Left lung (tissue), 4 donors: ENCODE measurements at regions not wholly inside any gene's neighbourhood (a gene's known extent, or its start where the extent isn't known, plus 50 kb on each side); places are given as distances from the start of the nearest gene placed in this dataset.

Experiments
- ATAC-seq: fragments of 200-7000 bp; cut with Tn5 transposase; one replicate; pipeline ENCODE4 v1.9.1; 2020; ENCODE audit warnings: moderate library complexity
- DNase-seq, 4 donors: peaks; one replicate each; pipeline ENCODE4 v3.0.0-alpha.2; 2013 to 2020
- H3K27ac ChIP-seq, 2 donors: fragments of 200-600 bp; sonication (generic) in 1 of 2; one replicate each; pipeline versions ENCODE4 v1.5.0 to v1.8.0; 2020 to 2021
- H3K27me3 ChIP-seq, 2 donors: fragments of 200-600 bp; sonication (generic) in 1 of 2; one replicate each; pipeline versions ENCODE4 v1.5.0 to v1.8.0; 2020 to 2021
- H3K36me3 ChIP-seq, 2 donors: fragments of 200-600 bp; sonication (generic) in 1 of 2; one replicate each; pipeline versions ENCODE4 v1.5.0 to v1.8.0; 2020 to 2021
- H3K4me1 ChIP-seq, 2 donors: fragments of 200-600 bp; one replicate each; pipeline ENCODE4 v1.8.0; 2021
- H3K4me3 ChIP-seq, 2 donors: fragments of 200-600 bp; sonication (generic) in 1 of 2; one replicate each; pipeline versions ENCODE4 v1.5.0 to v1.8.0; 2020 to 2021; ENCODE audit warnings: mild to moderate bottlenecking in 1 of 2
- H3K9me3 ChIP-seq, 2 donors: fragments of 200-600 bp; sonication (generic) in 1 of 2; one replicate each; pipeline versions ENCODE4 v1.5.0 to v1.8.0; 2020 to 2021
- CTCF ChIP-seq, 2 donors: fragments of 200-600 bp; sonication (generic) in 1 of 2; IDR thresholded peaks; one replicate each; pipeline versions ENCODE4 v1.5.0 to v1.8.0; 2021; ENCODE audit warnings: antibody characterized with exemption in 2 of 2
- intact Hi-C, 2 donors: fragments of 100-400 bp; cut with DNase I; formaldehyde crosslinking; loops; one replicate each; pipeline versions ENCODE4 v1.11.2 to v1.14.2; 2022
- donor health status: DM: no; HTN: yes; CAD: no.
- donor health status: DM: no; HTN: no; CAD: no.

DNA sequence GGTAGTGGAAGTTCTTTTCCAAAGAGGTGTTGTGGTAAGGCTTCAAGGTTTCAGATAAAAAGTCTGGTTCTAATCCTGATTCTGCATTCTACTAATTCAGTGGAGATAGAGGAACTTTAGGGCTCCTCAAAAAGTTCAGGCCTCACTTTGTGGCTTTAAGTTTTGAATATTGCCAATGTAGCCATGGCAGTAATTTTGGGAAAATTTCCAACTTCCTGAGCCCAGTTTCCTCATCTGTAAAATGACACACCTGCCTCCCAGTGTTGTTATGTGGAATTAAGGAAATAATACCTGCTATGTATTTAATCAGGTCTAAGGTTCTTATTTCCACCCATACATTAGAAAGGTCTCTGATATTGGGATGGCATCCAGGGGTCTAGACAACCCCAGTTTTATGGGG is 147.6 kb upstream of the ITGA6 start:
- TF ChIP-seq CTCF (IDR thresholded peaks at IDR 0.05), result no peak
- Histone ChIP-seq H3K4me1 (peaks cover 6 to 7% of the 10 kb centered on the region in 2 donors), H3K27me3 (no peaks in the 10 kb centered on the region), H3K4me3 (no peak overlapping the region), H3K9me3 (peaks cover 0 to 8% of the 10 kb centered on the region in 2 donors), H3K36me3 (no peaks in the 10 kb centered on the region), H3K27ac (no peak overlapping the region)
- intact Hi-C loops, result no loop called here
- ATAC-seq, result no peak
- no peak for DNase-seq

- TF ChIP-seq CTCF (IDR thresholded peaks at IDR 0.05), result no peak
- H3K9me3 ChIP-seq, result peaks cover 0 to 8% of the 10 kb centered on the region in 2 donors
- peaks cover 6 to 17% of the 10 kb centered on the region in 2 donors for H3K4me1 ChIP-seq
- peak overlapping the region in 1 of 2 donors; percentile 4 for H3K27ac ChIP-seq
- DNase-seq (peak in 1 of 4 donors; percentile 62), ATAC-seq (peak; percentile 68)
- no peaks in the 10 kb centered on the region for H3K36me3 ChIP-seq
- H3K27me3 ChIP-seq, result no peaks in the 10 kb centered on the region
- no peak overlapping the region for H3K4me3 ChIP-seq
- intact Hi-C loops, result no loop called here
Observed at GRCh38 chr2:172280571-172281361, 146.6 kb upstream of the ITGA6 start.

DNA sequence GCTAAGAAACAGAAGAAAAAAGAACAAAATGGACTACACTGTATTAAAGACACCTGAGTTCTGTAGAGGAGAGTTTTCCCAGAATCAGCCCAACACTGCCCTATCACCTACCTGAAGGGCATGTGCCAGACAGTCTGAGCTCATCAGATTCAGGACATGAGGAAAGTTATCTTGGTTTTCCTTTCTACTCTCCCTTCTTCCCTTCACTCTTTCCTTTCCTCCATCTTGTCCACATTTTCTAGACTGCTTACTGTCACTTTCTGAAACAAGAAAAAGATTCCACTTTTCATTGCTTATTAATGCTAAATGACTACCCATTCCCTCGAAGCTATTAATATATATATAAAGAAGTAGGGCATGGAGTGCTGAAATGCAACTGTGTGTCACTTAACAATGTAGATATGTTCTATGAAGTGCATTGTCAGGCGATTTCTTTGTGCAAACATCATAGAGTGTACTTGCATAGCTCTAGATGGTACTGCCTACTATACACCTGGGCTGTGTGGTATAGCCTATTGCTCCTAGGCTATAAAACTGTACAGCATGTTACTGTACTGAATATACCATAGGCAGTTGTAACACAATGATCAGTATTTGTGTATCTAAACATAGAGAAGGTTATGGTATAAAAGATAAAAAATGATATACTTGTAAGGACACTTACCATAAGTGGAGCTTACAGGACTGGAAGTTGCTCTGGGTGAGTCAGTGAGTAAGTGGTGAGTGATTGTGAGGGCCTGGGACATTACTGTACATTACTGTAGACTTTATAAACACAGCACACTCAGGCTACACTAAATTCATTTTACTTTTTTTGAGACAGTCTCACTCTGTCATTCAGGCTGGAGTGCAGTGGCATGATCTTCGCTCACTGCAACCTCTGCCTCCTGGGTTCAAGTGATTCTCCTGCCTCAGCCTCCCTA is 145.5 kb upstream of the ITGA6 start:
- H3K36me3 ChIP-seq, result no peaks in the 10 kb centered on the region
- peaks cover 6 to 18% of the 10 kb centered on the region in 2 donors for H3K4me1 ChIP-seq
- peaks cover 0 to 5% of the 10 kb centered on the region in 2 donors for H3K9me3 ChIP-seq
- ATAC-seq, result peak; percentile 80
- H3K27ac ChIP-seq, result no peak overlapping the region
- H3K27me3 ChIP-seq, result no peaks in the 10 kb centered on the region
- intact Hi-C loops, result no loop called here
- H3K4me3 ChIP-seq, result no peak overlapping the region
- no peak for TF ChIP-seq CTCF (IDR thresholded peaks at IDR 0.05)
- DNase-seq, result no peak

- H3K4me3 ChIP-seq, result no peak overlapping the region
- ATAC-seq (no peak), DNase-seq (no peak)
- no peaks in the 10 kb centered on the region for H3K9me3 ChIP-seq
- no peaks in the 10 kb centered on the region for H3K27me3 ChIP-seq
- peaks cover 6 to 18% of the 10 kb centered on the region in 2 donors for H3K4me1 ChIP-seq
- intact Hi-C loops, result no loop called here
- no peak for TF ChIP-seq CTCF (IDR thresholded peaks at IDR 0.05)
- H3K36me3 ChIP-seq, result no peaks in the 10 kb centered on the region
- H3K27ac ChIP-seq, result no peak overlapping the region
Observed at GRCh38 chr2:172282944-172283343, 144.4 kb upstream of the ITGA6 start.

DNA sequence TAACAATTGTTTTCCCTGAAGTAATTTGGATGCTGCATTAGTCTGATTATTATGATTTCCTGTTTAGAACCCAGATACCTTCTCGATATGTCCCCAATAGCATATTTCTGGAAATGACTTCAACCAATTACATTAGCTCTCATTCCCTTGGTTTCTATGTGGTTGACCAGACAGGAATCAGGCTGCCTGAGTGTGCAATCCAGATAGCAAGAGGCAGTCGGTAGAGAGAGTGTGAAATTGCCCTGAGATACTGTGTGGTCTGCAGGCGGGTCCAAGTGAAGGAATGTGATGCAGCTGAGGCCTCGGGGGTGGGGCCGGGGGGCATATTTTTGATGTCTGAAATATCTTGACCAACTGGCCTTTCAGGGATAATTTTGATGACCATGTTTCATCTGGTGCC is 143.9 kb upstream of the ITGA6 start:
- intact Hi-C loops, result no loop called here
- ATAC-seq (no peak), DNase-seq (no peak)
- Histone ChIP-seq H3K27ac (no peak overlapping the region), H3K36me3 (no peaks in the 10 kb centered on the region), H3K27me3 (no peaks in the 10 kb centered on the region), H3K9me3 (no peaks in the 10 kb centered on the region), H3K4me1 (peaks cover 6 to 18% of the 10 kb centered on the region in 2 donors), H3K4me3 (no peak overlapping the region)
- TF ChIP-seq CTCF (IDR thresholded peaks at IDR 0.05), result no peak
